ENCODE measurements at regions not wholly inside any gene's neighbourhood (a gene's known extent, or its start where the extent isn't known, plus 50 kb on each side); places are given as distances from the start of the nearest gene placed in this dataset.

DNA sequence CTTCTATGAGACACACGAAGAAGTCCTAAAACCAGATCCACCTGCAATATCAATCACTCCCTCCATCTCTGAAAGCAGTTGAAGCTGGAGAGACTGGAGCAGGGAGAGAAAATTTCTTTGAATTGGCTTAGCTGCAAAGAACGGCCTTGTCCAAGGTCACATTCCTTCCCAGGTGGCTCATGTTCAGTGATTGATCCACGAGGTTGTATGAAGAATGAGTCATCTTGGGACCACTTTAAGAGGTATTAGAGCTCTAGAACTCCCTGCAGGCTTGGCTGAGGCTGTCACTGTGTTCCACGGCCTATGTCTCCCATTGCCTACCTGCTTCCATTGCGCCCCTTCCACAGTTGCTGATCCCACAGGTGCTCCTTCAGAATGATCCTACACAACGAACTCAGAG lies 68.2 kb downstream of the HMHB1 start:
- 18% methylated on average over 4 of the region's 6 CpGs for WGBS (ENCODE audit: low lambda C conversion rate)
- DNase-seq (ENCODE audit: low spot score) = peak; percentile 64
- no peaks in the 10 kb centered on the region for H4K20me1 ChIP-seq (ENCODE audit: insufficient read depth, low read length)
- no peaks in the 10 kb centered on the region; a peak in 1 of 5 replicates for H3K27me3 ChIP-seq (ENCODE audit: control insufficient read depth in 1 of 2, insufficient read depth in 2 of 2, low read length in 2 of 2)
- TF ChIP-seq TEAD3 (CRISPR knock-in tag; optimal IDR thresholded peaks at IDR 0.05; ENCODE audit: borderline replicate concordance) = peak; percentile 40
- TF ChIP-seq FOXC1 (CRISPR knock-in tag; IDR thresholded peaks at IDR 0.05; ENCODE audit: borderline replicate concordance) = no peak
- TF ChIP-seq FOSL2 (CRISPR knock-in tag; IDR thresholded peaks at IDR 0.05) = peak; percentile 90
- TF ChIP-seq ZBTB1 (CRISPR knock-in tag; IDR thresholded peaks at IDR 0.05; ENCODE audit: borderline replicate concordance) = no peak
- TF ChIP-seq ZNF644 (CRISPR knock-in tag; IDR thresholded peaks at IDR 0.05; ENCODE audit: low read depth) = 0 out of 2 replicates have a peak, but pooled peaks have one; percentile 26
- TF ChIP-seq, protein P1, sequence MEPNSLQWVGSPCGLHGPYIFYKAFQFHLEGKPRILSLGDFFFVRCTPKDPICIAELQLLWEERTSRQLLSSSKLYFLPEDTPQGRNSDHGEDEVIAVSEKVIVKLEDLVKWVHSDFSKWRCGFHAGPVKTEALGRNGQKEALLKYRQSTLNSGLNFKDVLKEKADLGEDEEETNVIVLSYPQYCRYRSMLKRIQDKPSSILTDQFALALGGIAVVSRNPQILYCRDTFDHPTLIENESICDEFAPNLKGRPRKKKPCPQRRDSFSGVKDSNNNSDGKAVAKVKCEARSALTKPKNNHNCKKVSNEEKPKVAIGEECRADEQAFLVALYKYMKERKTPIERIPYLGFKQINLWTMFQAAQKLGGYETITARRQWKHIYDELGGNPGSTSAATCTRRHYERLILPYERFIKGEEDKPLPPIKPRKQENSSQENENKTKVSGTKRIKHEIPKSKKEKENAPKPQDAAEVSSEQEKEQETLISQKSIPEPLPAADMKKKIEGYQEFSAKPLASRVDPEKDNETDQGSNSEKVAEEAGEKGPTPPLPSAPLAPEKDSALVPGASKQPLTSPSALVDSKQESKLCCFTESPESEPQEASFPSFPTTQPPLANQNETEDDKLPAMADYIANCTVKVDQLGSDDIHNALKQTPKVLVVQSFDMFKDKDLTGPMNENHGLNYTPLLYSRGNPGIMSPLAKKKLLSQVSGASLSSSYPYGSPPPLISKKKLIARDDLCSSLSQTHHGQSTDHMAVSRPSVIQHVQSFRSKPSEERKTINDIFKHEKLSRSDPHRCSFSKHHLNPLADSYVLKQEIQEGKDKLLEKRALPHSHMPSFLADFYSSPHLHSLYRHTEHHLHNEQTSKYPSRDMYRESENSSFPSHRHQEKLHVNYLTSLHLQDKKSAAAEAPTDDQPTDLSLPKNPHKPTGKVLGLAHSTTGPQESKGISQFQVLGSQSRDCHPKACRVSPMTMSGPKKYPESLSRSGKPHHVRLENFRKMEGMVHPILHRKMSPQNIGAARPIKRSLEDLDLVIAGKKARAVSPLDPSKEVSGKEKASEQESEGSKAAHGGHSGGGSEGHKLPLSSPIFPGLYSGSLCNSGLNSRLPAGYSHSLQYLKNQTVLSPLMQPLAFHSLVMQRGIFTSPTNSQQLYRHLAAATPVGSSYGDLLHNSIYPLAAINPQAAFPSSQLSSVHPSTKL (CRISPR knock-in tag; IDR thresholded peaks at IDR 0.05) = peak; percentile 33; the same call in 1 of the 2 replicates
- 0 out of 2 replicates have a peak, but pooled peaks have one; percentile 28 for TF ChIP-seq GATAD2A (CRISPR knock-in tag; IDR thresholded peaks at IDR 0.05)
- TF ChIP-seq TCF12 (IDR thresholded peaks at IDR 0.05) = no peak
- no peak for TF ChIP-seq TCF12 (CRISPR knock-in tag; IDR thresholded peaks at IDR 0.05)
- TF ChIP-seq SMYD3 (CRISPR knock-in tag; IDR thresholded peaks at IDR 0.05) = no peak
- TF ChIP-seq, protein P2, sequence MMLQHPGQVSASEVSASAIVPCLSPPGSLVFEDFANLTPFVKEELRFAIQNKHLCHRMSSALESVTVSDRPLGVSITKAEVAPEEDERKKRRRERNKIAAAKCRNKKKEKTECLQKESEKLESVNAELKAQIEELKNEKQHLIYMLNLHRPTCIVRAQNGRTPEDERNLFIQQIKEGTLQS (CRISPR knock-in tag; IDR thresholded peaks at IDR 0.05) = peak; percentile 54; the same call in 1 of the 2 replicates
- intact Hi-C loops (cut with micrococcal nuclease; ENCODE audit: unreplicated experiment) = no loop called here
- FAIRE-seq = no peak
- ChIA-PET POLR2A (no interaction called here), CTCF (ENCODE audit: low intra/inter-chr PET ratio, low total read pairs) (no interaction called here)
- H3K36me3 ChIP-seq (replicated peaks in 1 of 2; ENCODE audit: control insufficient read depth in 1 of 2, insufficient read depth in 2 of 2, low read length in 2 of 2) = no peaks in the 10 kb centered on the region
- no peaks in the 10 kb centered on the region for H3K9me3 ChIP-seq (ENCODE audit: low read length)
- BruUV-seq (replicated peaks) = no TSS peak
- ATAC-seq = peak; percentile 81
- in situ Hi-C loops (cut with HindIII; ENCODE audit: extremely low pct_ligation_motif_present, low pct_unique_long_range_greater_than_20kb) = no loop called here
- no peak overlapping the region for H2AFZ ChIP-seq (ENCODE audit: low read length)
- no peak overlapping the region for H3K9ac ChIP-seq (ENCODE audit: insufficient read depth, low read depth, low read length)
- H3K4me1 ChIP-seq (ENCODE audit: insufficient read depth, low read length) = peaks cover 12% of the 10 kb centered on the region
- no peak overlapping the region for H3K27ac ChIP-seq (ENCODE audit: extremely low read length, insufficient read depth, low read length)
- no peak overlapping the region for H3K4me3 ChIP-seq (replicated peaks in 1 of 3; ENCODE audit: insufficient read depth in 1 of 3, low read depth in 2 of 3, low read length in 3 of 3)
- H3K4me2 ChIP-seq (ENCODE audit: low read depth, low read length) = no peak overlapping the region
- H3K79me2 ChIP-seq (ENCODE audit: insufficient read depth, low read length) = no peaks in the 10 kb centered on the region

Data from HepG2 (cell line).